Mucosa of descending colon (tissue), 3 donors: ENCODE measurements at regions not wholly inside any gene's neighbourhood (a gene's known extent, or its start where the extent isn't known, plus 50 kb on each side); places are given as distances from the start of the nearest gene placed in this dataset.

Experiments used
- ATAC-seq: fragments of 200-7000 bp; cut with Tn5 transposase; one replicate; pipeline ENCODE4 v1.9.1; 2020; ENCODE audit warnings: mild to moderate bottlenecking, moderate library complexity
- DNase-seq, 3 donors: peaks; one replicate each; pipeline ENCODE4 v3.0.0-alpha.2; 2020
- H3K36me3 ChIP-seq: fragments of 200-600 bp; one replicate; pipeline ENCODE4 v1.8.0; 2021; ENCODE audit warnings: low read depth, mild to moderate bottlenecking
- H3K4me1 ChIP-seq: fragments of 200-600 bp; one replicate; pipeline ENCODE4 v1.8.0; 2021; ENCODE audit warnings: low read depth, mild to moderate bottlenecking
- H3K4me3 ChIP-seq: fragments of 200-600 bp; one replicate; pipeline ENCODE4 v1.8.0; 2021; ENCODE audit warnings: mild to moderate bottlenecking
- H3K9me3 ChIP-seq: fragments of 200-600 bp; one replicate; pipeline ENCODE4 v1.8.0; 2021; ENCODE audit warnings: mild to moderate bottlenecking
- intact Hi-C, 2 donors: fragments of 100-400 bp; cut with DNase I in 1 of 2; cut with micrococcal nuclease in 1 of 2; formaldehyde crosslinking; loops; one replicate each; pipeline versions ENCODE4 v1.11.0 to v1.11.1; 2022; cut with DNase I, micrococcal nuclease
- TF ChIP-seq, protein P1 (sequence below): fragments of 200-600 bp; IDR thresholded peaks from one replicate; pipeline ENCODE4 v1.8.0; 2022; ENCODE audit warnings: antibody characterized with exemption, mild to moderate bottlenecking
- donor health status: DM: no; HTN: no; CAD: no; lungs with moderate emphysema.
- donor health status: DM: no; HTN: no; CAD: no.
- donor health status: DM: no; HTN: yes; CAD: no.

DNA sequence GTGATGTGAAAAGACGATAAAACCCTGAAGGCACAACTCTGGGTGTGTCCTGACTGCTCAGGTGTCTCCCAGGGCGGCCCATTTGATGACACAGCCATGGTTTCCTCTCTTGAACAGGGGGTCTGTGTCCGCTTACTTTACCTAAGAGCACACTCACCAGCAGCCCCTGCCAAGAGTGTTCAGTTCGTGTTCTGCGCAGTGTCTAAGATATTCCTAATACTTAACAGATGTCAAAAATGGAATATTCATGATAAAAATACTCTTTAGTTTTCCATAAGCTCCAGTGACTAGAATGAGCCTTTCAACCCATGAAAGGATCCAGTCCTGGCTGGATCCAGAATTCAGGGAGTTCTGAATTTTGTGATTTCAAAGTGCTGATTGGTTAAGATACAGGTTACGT is 492.4 kb downstream of the TNS3 start:
- H3K9me3 ChIP-seq = no peaks in the 10 kb centered on the region
- H3K36me3 ChIP-seq = no peaks in the 10 kb centered on the region
- H3K4me3 ChIP-seq = no peak overlapping the region
- intact Hi-C loops = loop anchor here (5.0 to 10.0 kb wide), 2 partner anchors 1165 to 1172 kb away; partner anchors contain the start of gene IGFBP3 (in 1 of the 2)
- TF ChIP-seq, protein P1, sequence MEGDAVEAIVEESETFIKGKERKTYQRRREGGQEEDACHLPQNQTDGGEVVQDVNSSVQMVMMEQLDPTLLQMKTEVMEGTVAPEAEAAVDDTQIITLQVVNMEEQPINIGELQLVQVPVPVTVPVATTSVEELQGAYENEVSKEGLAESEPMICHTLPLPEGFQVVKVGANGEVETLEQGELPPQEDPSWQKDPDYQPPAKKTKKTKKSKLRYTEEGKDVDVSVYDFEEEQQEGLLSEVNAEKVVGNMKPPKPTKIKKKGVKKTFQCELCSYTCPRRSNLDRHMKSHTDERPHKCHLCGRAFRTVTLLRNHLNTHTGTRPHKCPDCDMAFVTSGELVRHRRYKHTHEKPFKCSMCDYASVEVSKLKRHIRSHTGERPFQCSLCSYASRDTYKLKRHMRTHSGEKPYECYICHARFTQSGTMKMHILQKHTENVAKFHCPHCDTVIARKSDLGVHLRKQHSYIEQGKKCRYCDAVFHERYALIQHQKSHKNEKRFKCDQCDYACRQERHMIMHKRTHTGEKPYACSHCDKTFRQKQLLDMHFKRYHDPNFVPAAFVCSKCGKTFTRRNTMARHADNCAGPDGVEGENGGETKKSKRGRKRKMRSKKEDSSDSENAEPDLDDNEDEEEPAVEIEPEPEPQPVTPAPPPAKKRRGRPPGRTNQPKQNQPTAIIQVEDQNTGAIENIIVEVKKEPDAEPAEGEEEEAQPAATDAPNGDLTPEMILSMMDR = no peak
- no peaks in the 10 kb centered on the region for H3K4me1 ChIP-seq
- ATAC-seq (no peak), DNase-seq (no peak)

DNA sequence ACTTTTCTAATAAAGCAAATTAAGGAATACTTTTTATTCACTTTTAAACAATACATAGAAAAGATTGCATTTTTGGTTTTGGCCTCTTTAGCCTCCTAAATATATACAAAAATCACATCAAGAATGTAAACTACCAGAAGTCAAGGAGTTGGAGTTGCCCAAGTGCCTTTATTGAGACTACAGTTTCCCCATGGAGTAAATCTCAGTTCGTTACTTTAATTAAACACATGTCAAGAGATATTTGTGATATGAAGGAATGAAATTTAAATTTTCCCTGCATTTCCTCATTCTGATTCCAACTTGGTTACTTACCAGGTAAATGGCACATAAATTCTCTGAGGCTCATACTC is 492.9 kb downstream of the TNS3 start:
- Histone ChIP-seq H3K4me1 (no peaks in the 10 kb centered on the region), H3K4me3 (no peak overlapping the region), H3K36me3 (no peaks in the 10 kb centered on the region), H3K9me3 (no peaks in the 10 kb centered on the region)
- TF ChIP-seq, protein P1 = peak; percentile 2
- intact Hi-C loops = loop anchor here (5.0 to 10.0 kb wide), 2 partner anchors 1164 to 1172 kb away; partner anchors contain the start of gene IGFBP3 (in 1 of the 2)
- no peak for DNase-seq
- ATAC-seq = no peak

DNA sequence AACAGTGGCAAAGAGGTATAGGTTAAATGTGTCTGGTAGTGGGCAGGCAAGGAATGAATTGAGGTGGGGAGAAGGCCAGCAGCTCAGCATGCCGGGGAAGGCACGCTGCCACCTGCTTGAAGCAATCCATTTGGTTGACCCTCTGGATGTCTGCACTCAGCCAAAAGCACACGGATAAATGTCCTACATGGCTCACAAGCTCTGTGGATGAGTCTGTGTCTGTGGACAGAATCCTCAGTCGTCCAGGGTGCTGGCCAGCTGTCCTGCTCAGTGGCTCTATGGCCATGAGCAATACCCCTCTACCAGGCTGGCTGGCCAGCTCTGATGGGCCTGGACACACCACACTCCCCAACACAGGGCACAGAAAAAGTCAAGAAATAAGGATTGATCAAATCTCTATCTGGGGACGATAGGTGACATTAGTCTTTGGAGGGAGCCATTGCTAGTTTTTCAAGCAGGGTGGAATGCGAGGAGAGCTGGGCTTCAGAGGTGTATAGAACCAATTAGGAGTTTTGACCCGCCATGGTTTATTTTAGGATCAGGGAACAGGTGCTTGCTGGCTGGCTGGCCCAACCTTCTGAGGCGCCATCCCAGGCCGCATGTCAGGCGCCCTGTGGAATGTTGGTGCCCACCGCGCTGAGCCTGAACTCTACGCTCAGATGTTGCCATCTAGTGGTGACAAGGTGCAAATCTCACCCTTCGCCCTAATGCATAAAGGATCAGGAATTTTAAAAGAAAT is 493.4 kb downstream of the TNS3 start:
- Histone ChIP-seq H3K4me1 (no peaks in the 10 kb centered on the region), H3K4me3 (no peak overlapping the region), H3K9me3 (no peaks in the 10 kb centered on the region), H3K36me3 (no peaks in the 10 kb centered on the region)
- TF ChIP-seq, protein P1 = peak; percentile 52
- intact Hi-C loops = loop anchor here (5.0 to 10.0 kb wide), 2 partner anchors 1164 to 1171 kb away; partner anchors contain the start of gene IGFBP3 (in 1 of the 2)
- peak; percentile 68 for ATAC-seq
- DNase-seq = peak in 2 of 3 donors; percentile 38 to 61

- TF ChIP-seq, protein P1 = no peak
- H3K36me3 ChIP-seq = no peaks in the 10 kb centered on the region
- intact Hi-C loops = loop anchor here (5.0 to 10.0 kb wide), 2 partner anchors 1163 to 1171 kb away; partner anchors contain the start of gene IGFBP3 (in 1 of the 2)
- no peaks in the 10 kb centered on the region for H3K4me1 ChIP-seq
- no peak for ATAC-seq
- no peaks in the 10 kb centered on the region for H3K9me3 ChIP-seq
- no peak for DNase-seq
- H3K4me3 ChIP-seq = no peak overlapping the region
Measured at GRCh38 chr7:47087866-47088265, 494.0 kb downstream of the TNS3 start.

- Histone ChIP-seq H3K4me1 (no peaks in the 10 kb centered on the region), H3K36me3 (no peaks in the 10 kb centered on the region), H3K4me3 (no peak overlapping the region), H3K9me3 (no peaks in the 10 kb centered on the region)
- TF ChIP-seq, protein P1 = no peak
- no peak for ATAC-seq
- intact Hi-C loops = loop anchor here (5.0 to 10.0 kb wide), 2 partner anchors 1161 to 1168 kb away; partner anchors contain the start of gene IGFBP3 (in 1 of the 2)
- no peak for DNase-seq
Measured at GRCh38 chr7:47085491-47086275, 496.2 kb downstream of the TNS3 start.
